ENCODE measurements at regions not wholly inside any gene's neighbourhood (a gene's known extent, or its start where the extent isn't known, plus 50 kb on each side); places are given as distances from the start of the nearest gene placed in this dataset.
"Not testable (repeated sequence)": the region's sequence is repeated elsewhere in the genome, so short reads cannot be mapped to it uniquely, and the experiment has no call there.

- H3K27ac ChIP-seq (ENCODE audit: low read length); BruUV-seq (replicated peaks); H3K36me3 ChIP-seq (ENCODE audit: control insufficient read depth, insufficient read depth, low read length); H3K4me3 ChIP-seq (ENCODE audit: low read depth in 2 of 2, low read length in 2 of 2); H3K27me3 ChIP-seq (ENCODE audit: control insufficient read depth, insufficient read depth, low read length); in situ Hi-C loops (cut with HindIII; ENCODE audit: low pct_unique_long_range_greater_than_20kb, low sequenced_read_pairs); H3K9me3 ChIP-seq (ENCODE audit: control insufficient read depth, insufficient read depth, low read depth, low read length); intact Hi-C loops (cut with micrococcal nuclease; ENCODE audit: unreplicated experiment); DNase-seq (ENCODE audit: low read depth, low spot score); H3K4me1 ChIP-seq (ENCODE audit: control insufficient read depth, insufficient read depth, low read length): not testable (repeated sequence)
- ChIA-PET CTCF (interaction anchor here (0.6 to 0.7 kb wide), 3 partner anchors 9 to 692 kb away, joined by 3 to 7 read pairs (median 3); no protein-coding TSS in a partner anchor), POLR2A (interaction anchor here (0.6 kb wide), 1 partner anchor 815 kb away, joined by 5 read pairs; no protein-coding TSS in a partner anchor)
- peak; percentile 81 for ATAC-seq
- peak; percentile 82 for TF ChIP-seq CTCF (IDR thresholded peaks at IDR 0.05)
Observed at GRCh38 chr15:77875066-77875721, 202.3 kb downstream of the TBC1D2B start.

DNA sequence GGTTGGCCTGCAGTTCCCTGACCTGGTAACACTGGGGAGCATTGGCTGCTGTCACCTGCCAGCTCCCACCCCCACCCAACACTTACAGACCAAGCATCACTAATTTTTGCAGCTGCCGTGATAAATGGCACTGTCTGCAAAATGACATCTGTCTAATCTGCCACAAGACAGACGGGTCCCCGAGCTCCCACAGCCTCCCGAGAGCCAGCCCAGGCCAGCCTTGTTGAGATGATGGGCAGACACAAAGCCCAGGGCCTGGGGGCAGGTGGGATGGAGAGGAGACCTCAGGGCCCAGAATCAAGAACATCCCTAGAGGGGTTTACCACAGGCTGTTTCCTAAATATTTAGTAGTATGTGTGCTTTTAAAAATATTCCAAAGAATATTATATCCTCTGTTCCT is 203.4 kb downstream of the TBC1D2B start:
- TF ChIP-seq TCF7L2 (IDR thresholded peaks at IDR 0.05; ENCODE audit: low read depth, low read length) (no peak), CTCF (IDR thresholded peaks at IDR 0.05) (no peak), SIN3A (IDR thresholded peaks at IDR 0.05; ENCODE audit: borderline replicate concordance, insufficient read depth, low read depth, low read length) (no peak), REST (IDR thresholded peaks at IDR 0.05; ENCODE audit: insufficient read depth in 1 of 2, low read depth in 2 of 2, low read length in 1 of 2) (no peak), POLR2AphosphoS5 (IDR thresholded peaks at IDR 0.05; ENCODE audit: low read depth, low read length) (no peak)
- no peak overlapping the region for H3K27ac ChIP-seq (ENCODE audit: low read length)
- intact Hi-C loops (cut with micrococcal nuclease; ENCODE audit: unreplicated experiment) (no loop called here), in situ Hi-C loops (cut with HindIII; ENCODE audit: low pct_unique_long_range_greater_than_20kb, low sequenced_read_pairs) (no loop called here)
- no peaks in the 10 kb centered on the region for H3K27me3 ChIP-seq (ENCODE audit: control insufficient read depth, insufficient read depth, low read length)
- no peak for DNase-seq (ENCODE audit: low read depth, low spot score)
- no peaks in the 10 kb centered on the region for H3K36me3 ChIP-seq (ENCODE audit: control insufficient read depth, insufficient read depth, low read length)
- H3K4me3 ChIP-seq (ENCODE audit: low read depth in 2 of 2, low read length in 2 of 2) = no peak overlapping the region
- H3K9me3 ChIP-seq (ENCODE audit: control insufficient read depth, insufficient read depth, low read depth, low read length) = no peaks in the 10 kb centered on the region
- ChIA-PET CTCF (interaction anchor here (0.6 kb wide), 1 partner anchor 239 kb away, joined by 3 read pairs; no protein-coding TSS in a partner anchor), POLR2A (no interaction called here)
- BruUV-seq (replicated peaks) = no TSS peak
- ATAC-seq = no peak
- peaks cover 10% of the 10 kb centered on the region for H3K4me1 ChIP-seq (ENCODE audit: control insufficient read depth, insufficient read depth, low read length)

- ATAC-seq; intact Hi-C loops (cut with micrococcal nuclease; ENCODE audit: unreplicated experiment); H3K4me3 ChIP-seq (ENCODE audit: low read depth in 2 of 2, low read length in 2 of 2); H3K27ac ChIP-seq (ENCODE audit: low read length); in situ Hi-C loops (cut with HindIII; ENCODE audit: low pct_unique_long_range_greater_than_20kb, low sequenced_read_pairs); H3K36me3 ChIP-seq (ENCODE audit: control insufficient read depth, insufficient read depth, low read length); DNase-seq (ENCODE audit: low read depth, low spot score); H3K9me3 ChIP-seq (ENCODE audit: control insufficient read depth, insufficient read depth, low read depth, low read length); BruUV-seq (replicated peaks); H3K27me3 ChIP-seq (ENCODE audit: control insufficient read depth, insufficient read depth, low read length): not testable (repeated sequence)
- peaks cover 14% of the 10 kb centered on the region for H3K4me1 ChIP-seq (ENCODE audit: control insufficient read depth, insufficient read depth, low read length)
- CTCF ChIA-PET = interaction anchor here (0.6 kb wide), 1 partner anchor 79 kb away, joined by 3 read pairs; no protein-coding TSS in a partner anchor
- POLR2A ChIA-PET = interaction anchor here (0.6 kb wide), 1 partner anchor 935 kb away, joined by 5 read pairs; no protein-coding TSS in a partner anchor
Observed at GRCh38 chr15:77872521-77873425, 204.7 kb downstream of the TBC1D2B start.

All from Panc1 (cell line).